ENCODE measurements at regions not wholly inside any gene's neighbourhood (a gene's known extent, or its start where the extent isn't known, plus 50 kb on each side); places are given as distances from the start of the nearest gene placed in this dataset.

DNA sequence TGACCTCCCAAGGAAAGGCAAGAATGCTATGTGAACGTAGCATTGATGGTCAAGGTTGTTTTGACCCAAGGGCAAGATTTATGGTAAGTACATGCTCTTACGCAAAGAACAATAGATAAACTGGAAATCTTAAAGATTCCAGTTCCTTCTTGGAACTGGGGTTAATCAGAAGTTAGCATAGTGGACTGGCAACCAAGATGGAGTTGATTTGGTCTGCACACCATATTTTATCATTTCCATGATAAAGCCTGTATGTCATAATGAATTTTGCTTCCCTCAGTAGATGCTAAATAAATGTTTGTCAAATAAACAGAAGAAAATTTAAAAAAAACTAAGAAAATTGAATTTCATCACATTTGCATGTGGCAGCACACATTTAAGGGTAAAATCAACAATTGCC is 242.4 kb upstream of the MEF2C start:
- DNase-seq = no peak
- Mint-ChIP-seq H3K27ac (no peak overlapping the region), H3K9me3 (peaks cover 8 to 9% of the 10 kb centered on the region in 2 donors), H3K27me3 (no peaks in the 10 kb centered on the region), H3K4me1 (no peaks in the 10 kb centered on the region), H3K4me3 (no peak overlapping the region)
- ATAC-seq = no peak

DNA sequence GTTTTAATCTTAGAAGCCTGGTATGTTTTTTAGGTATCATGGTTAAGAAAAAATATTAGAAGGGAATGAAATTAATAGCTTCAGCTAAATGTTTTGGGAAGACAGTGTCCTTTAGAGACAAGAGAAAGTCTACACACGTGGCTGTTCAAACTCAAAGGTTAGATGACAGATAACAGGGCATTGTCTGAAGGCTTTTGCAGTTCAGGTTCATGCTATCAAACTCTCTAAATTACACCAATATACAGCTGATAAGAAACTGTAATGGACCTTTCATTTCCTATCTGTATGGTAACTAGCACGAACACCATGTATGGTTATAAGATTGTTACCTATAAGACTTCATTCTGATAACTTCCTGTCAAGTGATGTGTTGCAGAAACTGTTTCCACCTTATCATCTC is 240.6 kb upstream of the MEF2C start:
- Mint-ChIP-seq H3K4me3 (no peak overlapping the region), H3K9me3 (peaks cover 8 to 9% of the 10 kb centered on the region in 2 donors), H3K27me3 (no peaks in the 10 kb centered on the region), H3K27ac (no peak overlapping the region), H3K4me1 (no peaks in the 10 kb centered on the region)
- no peak for ATAC-seq
- DNase-seq = no peak

DNA sequence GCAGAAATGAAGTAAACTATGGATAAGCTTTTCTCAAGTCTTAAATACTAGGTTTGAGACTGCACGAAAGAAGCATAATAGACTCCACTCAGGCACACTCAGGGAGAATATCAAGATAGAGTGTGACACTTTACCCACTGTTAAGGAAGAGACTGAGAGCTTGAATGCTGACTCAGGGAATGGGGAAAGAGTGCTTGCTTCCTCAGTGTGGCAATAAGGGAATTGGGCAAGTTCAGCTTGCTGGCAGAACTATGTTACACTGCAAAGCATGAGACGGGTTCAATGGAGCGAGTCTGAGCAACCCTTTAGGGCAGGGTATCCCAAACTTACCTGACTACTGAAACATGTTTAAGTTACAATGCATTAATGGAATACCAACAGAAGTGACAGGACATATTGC is 237.7 kb upstream of the MEF2C start:
- Mint-ChIP-seq H3K4me1 (no peaks in the 10 kb centered on the region), H3K27me3 (no peaks in the 10 kb centered on the region), H3K4me3 (no peak overlapping the region), H3K27ac (no peak overlapping the region), H3K9me3 (peaks cover 6 to 8% of the 10 kb centered on the region in 2 donors)
- DNase-seq (no peak), ATAC-seq (no peak)

DNA sequence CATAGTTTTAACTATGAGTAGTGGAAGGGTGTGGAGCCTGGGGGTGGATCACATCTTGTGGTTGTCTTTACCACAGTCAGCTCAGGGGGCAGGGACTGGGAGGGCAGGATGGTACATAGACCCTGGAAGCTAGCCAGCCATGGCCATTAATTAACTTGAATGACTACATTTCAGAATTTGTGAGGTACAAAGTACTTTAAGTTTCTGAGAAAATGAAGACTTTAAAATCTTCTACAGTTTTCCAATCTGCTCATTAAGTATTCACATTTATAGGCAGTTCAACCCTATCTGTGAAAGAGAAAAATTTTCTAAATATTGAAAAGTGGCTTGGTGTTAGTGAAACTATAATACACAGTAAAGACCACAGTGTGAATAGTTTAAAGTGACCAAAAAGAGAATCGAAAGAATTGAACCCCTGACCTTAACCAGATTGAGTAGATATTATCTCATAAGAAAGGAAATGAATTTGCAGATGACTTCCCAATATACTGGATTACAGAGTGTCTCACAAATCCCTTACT is 234.2 kb upstream of the MEF2C start:
- Mint-ChIP-seq H3K4me3 (no peak overlapping the region), H3K27ac (no peak overlapping the region), H3K4me1 (no peaks in the 10 kb centered on the region), H3K27me3 (no peaks in the 10 kb centered on the region), H3K9me3 (no peaks in the 10 kb centered on the region)
- no peak for ATAC-seq
- no peak for DNase-seq

DNA sequence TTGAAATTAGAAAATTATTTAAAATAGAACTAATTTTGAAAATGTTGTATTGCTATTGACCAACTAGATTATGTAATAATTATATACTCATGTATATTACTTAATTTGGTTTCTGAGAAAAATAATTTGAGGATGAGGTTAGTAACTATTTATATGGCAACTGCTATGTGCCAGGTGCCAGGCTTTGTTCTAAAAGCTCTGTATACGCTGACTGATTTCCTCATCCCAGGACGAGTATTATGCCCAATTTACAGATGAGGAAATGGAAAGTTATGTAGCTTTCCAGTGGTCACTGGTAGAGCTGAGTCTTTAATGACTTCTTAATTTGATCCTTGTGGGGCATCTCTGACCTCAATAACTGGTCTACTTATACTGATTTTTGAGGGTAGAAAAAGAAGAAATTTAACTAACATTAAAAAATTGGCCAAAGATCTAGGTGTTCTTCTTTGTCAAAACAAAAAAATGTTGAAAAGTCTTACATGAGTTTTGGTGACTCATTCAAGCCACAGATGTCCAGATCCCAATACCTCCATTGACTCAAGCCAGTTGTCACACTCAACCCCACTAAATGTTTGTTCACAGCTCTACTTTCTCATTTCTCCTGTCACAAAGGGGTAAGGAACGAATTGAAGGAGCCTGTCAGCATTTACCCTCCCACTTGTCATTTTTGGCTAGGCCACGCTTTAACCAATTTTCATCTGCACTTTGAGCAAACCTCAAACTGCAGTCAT is 228.1 kb upstream of the MEF2C start:
- no peak overlapping the region for H3K4me3 Mint-ChIP-seq
- ATAC-seq = no peak
- no peaks in the 10 kb centered on the region for H3K27me3 Mint-ChIP-seq
- no peak overlapping the region for H3K27ac Mint-ChIP-seq
- H3K4me1 Mint-ChIP-seq = no peaks in the 10 kb centered on the region
- H3K9me3 Mint-ChIP-seq = peaks cover 0 to 6% of the 10 kb centered on the region in 2 donors
- DNase-seq = no peak

DNA sequence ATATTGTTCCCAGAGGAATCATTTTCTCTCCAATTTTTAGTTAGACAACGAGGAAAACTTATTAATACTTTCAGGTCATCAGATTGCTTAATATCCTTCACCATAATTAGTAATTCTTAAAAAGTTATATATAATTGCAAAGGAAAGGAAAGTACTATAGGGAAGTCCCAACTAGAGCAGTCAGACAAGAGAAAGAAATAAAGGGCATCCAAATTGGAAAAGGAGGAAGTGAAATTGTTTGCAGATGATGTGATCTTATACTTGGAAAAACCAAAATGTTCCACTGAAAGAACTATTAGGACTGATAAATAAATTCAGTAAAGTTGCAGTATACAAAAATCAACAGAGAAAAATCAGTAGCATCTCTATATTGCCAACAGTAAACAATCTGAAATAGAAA is 223.5 kb upstream of the MEF2C start:
- DNase-seq (no peak), ATAC-seq (no peak)
- no peaks in the 10 kb centered on the region for H3K4me1 Mint-ChIP-seq
- no peak overlapping the region for H3K4me3 Mint-ChIP-seq
- H3K27ac Mint-ChIP-seq = no peak overlapping the region
- H3K9me3 Mint-ChIP-seq = peaks cover 4 to 6% of the 10 kb centered on the region in 2 donors
- H3K27me3 Mint-ChIP-seq = no peaks in the 10 kb centered on the region

DNA sequence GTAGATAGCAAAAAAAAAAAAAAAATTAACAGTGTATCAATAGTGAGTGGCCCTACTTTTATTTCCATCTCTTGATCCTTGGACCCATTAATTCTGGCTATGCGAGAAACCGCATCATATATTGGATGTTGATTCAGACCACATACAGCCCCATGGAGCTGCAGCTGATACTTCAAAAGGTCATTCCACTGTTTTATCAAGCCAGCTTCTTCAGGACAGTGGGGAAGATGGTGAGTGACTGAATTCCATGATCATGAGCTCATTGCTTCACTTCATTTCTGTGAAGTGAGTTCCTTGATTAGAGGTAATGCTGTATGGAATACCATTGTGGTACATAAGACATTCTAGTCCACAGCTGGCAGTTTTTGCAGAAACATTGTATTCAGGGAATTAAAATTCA is 222.9 kb upstream of the MEF2C start:
- DNase-seq (no peak), ATAC-seq (no peak)
- H3K4me1 Mint-ChIP-seq = no peaks in the 10 kb centered on the region
- H3K27me3 Mint-ChIP-seq = no peaks in the 10 kb centered on the region
- H3K4me3 Mint-ChIP-seq = no peak overlapping the region
- H3K27ac Mint-ChIP-seq = no peak overlapping the region
- H3K9me3 Mint-ChIP-seq = peaks cover 4 to 6% of the 10 kb centered on the region in 2 donors

DNA sequence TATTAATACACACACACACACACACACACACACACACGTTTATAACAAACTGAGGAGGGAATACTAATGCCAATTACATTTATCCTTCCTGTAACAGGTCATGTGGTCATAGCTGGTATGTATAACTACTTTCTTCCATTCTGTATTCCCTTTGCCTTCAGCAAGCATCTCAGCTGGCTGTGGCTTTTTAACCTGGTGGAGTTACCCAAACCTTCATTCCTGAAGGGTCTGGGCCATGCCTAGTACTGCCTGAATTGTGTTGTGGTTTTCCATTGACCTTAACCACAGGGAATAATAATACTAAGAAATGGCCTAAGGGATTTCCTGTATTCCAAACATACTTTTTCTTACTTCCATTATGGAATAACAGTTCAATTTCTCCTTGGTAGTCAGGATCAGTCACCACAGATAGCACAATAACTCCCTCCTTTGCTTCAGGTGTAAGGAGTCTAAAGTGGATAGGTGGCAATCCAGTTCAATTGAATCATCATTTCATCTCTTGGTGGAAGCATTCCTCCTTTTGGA is 222.2 kb upstream of the MEF2C start:
- H3K27me3 Mint-ChIP-seq = no peaks in the 10 kb centered on the region
- H3K4me1 Mint-ChIP-seq = no peaks in the 10 kb centered on the region
- H3K27ac Mint-ChIP-seq = no peak overlapping the region
- DNase-seq (no peak), ATAC-seq (no peak)
- peaks cover 4 to 6% of the 10 kb centered on the region in 2 donors for H3K9me3 Mint-ChIP-seq
- H3K4me3 Mint-ChIP-seq = no peak overlapping the region

DNA sequence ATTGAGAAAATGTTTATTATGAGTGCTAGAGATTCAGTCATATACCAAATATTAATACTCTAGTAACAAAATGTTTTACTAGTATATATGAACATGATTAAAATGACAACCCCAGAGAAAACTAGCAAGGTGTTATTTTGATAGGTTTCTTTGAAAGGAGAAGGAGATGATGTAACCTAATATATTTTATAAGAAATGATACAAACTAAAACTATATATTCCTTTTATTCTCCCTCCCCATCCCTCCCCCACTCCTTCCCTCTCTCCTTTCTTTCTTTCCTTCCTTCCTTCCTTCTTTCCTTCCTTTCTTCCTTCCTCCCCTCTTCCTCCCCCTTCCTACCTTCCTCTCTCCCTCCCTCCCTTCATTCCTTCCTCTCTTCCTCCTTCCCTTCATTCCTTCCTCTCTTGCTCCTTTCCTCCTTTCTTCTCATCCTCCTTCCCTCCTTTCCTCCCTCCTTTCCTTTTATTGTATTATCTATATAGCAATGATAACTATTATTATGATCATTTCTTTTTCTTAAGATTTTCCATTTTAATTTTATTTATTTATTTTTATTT is 215.3 kb upstream of the MEF2C start:
- H3K4me1 Mint-ChIP-seq = no peaks in the 10 kb centered on the region
- ATAC-seq (no peak), DNase-seq (no peak)
- peaks cover 7% of the 10 kb centered on the region in 2 donors for H3K9me3 Mint-ChIP-seq
- H3K4me3 Mint-ChIP-seq = no peak overlapping the region
- no peak overlapping the region for H3K27ac Mint-ChIP-seq
- no peaks in the 10 kb centered on the region for H3K27me3 Mint-ChIP-seq

DNA sequence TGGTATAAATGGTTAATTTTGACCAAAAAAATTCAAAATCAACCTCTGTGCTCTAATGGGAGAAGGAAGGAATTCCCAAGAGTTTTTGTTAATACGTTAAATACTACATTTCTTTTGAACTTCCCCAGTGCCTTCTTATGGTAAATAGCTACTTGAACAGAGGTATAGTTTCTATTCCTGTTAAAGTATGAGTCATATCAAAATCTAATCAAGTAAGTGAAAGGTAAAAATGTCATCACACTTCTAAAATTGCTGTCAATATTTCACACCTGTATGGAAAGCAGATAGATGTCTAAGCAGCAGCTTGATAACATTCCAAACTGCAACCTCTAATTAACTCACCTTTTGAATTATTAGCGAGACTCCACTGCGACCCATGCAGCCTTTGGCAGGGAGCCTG is 214.1 kb upstream of the MEF2C start:
- no peak overlapping the region for H3K4me3 Mint-ChIP-seq
- ATAC-seq (no peak), DNase-seq (no peak)
- H3K27me3 Mint-ChIP-seq = no peaks in the 10 kb centered on the region
- peaks cover 7% of the 10 kb centered on the region in 2 donors for H3K9me3 Mint-ChIP-seq
- H3K27ac Mint-ChIP-seq = no peak overlapping the region
- no peaks in the 10 kb centered on the region for H3K4me1 Mint-ChIP-seq

DNA sequence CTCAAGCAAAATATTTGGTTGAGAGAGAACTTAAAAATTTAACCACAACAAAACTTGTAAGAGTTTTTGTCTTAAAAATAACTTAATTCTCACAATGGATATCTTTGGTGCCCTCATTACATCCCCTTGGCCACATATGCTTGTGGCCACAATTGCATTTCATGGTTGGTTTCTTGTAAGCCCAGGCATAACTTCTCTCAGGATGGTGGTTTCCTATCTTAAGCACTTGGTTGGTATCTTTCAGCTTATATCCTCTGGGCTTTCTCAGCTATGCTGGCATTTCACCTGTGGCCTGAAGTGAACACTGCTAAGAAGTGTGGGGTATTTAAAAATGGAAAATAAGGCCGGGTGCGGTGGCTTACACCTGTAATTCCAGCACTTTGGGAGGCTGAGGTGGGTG is 212.4 kb upstream of the MEF2C start:
- no peaks in the 10 kb centered on the region for H3K4me1 Mint-ChIP-seq
- peaks cover 3 to 7% of the 10 kb centered on the region in 2 donors for H3K9me3 Mint-ChIP-seq
- H3K27ac Mint-ChIP-seq = no peak overlapping the region

DNA sequence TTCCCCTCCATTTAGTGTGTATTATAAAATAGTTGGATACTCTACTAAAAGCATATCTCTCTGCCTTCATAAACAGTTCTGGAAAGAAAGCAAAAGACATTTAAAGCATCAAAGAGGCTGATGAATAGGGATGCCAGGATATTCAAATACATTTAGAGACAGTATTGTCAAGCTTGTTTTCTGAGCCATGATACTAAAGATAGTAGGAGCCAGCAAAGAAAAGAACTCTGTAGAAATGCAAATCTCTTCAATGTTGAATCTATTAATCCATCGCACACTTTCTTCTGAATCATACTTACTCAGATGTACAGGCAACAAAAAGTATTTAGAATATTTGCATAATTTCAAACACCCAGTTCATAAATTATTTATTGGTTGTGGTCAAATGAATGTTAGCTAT is 207.1 kb upstream of the MEF2C start:
- H3K4me1 Mint-ChIP-seq = no peaks in the 10 kb centered on the region
- H3K9me3 Mint-ChIP-seq = no peaks in the 10 kb centered on the region
- H3K27ac Mint-ChIP-seq = no peak overlapping the region
- ATAC-seq (no peak), DNase-seq (no peak)
- H3K4me3 Mint-ChIP-seq = no peak overlapping the region
- no peaks in the 10 kb centered on the region for H3K27me3 Mint-ChIP-seq

More for the DNA sequence above, 212.4 kb upstream of the MEF2C start:
- no peak for ATAC-seq
- Mint-ChIP-seq H3K4me3 (no peak overlapping the region), H3K27me3 (no peaks in the 10 kb centered on the region)
- DNase-seq = no peak

DNA sequence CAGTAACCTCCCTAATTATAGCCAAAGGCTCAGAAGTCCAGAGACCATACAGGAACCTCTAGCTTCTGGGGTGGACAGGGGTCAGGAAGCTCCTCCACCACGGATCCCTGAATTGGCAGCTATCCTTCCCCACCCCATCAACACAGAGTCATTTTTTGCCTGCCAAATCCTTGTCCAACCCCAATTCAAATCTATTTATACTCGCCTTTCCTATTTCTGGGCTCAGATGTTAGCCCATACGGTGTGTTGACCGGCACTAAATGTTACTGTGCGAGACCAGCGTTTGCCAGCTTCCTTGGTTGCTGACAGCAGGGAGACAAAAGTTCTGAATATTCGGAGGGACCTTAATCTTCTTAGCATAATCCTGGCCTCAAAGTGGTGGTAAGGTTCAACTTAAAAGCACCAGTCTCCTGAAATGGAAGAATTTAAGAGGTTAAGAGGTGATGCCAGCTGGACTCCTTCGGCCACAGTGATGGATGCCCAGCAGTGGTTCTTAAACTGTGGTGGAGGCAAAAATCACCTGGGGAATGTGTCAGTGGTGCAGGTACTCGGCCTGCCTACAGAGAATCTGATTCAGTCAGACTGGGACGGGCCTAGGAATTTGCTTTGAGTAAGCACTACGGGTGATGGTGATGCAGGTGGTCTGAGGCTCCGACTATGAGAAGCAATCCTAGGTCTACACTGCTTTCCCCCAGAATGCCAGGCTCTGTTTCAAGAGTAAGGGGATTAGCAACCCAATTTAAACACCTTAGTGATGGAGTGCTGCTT is 204.8 kb upstream of the MEF2C start:
- Mint-ChIP-seq H3K27me3 (no peaks in the 10 kb centered on the region), H3K4me1 (no peaks in the 10 kb centered on the region), H3K27ac (no peak overlapping the region), H3K4me3 (no peak overlapping the region), H3K9me3 (no peaks in the 10 kb centered on the region)
- DNase-seq (no peak), ATAC-seq (no peak)

DNA sequence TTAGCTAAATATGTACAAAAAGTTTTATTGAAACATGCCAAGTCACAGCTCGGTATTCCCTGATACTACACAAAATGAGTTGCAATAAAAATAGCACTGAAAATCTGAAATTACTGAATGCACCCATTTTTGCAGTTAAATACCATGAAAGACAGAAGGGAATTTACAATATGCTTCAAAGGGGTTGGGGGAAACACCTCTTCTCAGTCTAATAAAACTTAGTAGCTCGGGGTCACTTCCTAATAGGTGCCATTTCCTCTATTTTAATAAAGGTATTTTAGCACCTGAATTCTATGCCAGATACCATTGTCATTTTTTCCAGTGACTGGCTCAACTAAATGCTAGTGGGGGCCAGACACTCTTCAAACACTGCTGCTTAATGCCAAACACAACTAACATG is 204.1 kb upstream of the MEF2C start:
- no peak for DNase-seq
- Mint-ChIP-seq H3K9me3 (no peaks in the 10 kb centered on the region), H3K27me3 (no peaks in the 10 kb centered on the region), H3K4me3 (no peak overlapping the region), H3K27ac (no peak overlapping the region), H3K4me1 (no peaks in the 10 kb centered on the region)
- no peak for ATAC-seq

DNA sequence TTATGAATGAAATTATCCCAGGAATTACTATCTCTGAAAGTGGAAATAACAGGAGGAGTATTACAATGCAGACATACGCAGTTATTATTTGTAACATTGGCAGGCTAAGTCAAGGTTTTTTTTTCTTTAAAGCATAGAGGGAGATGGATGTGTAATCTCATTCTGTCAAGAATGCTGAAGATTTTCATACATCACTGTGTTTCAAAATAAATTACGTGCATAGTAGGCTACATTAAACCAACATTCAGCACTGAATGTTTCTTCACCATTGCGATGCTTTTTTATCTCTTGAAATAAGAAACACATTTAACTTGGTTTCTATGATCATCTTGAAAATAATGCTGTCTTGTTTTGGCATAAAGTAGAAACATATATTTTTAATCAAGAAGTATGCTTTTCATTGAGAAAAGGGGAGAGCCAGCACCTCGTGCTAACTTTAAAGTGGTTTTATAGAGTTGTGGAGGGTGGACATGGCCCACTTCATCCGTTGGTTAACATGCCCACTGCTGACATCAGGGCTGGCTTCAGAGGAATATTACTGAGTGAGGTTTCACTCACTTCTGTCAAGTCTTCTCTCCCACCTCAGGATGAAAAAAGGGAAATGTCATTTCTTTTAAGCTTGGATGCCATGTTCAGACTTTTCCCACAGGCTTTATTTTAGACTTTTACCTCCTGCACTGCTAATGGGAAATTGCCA is 203.6 kb upstream of the MEF2C start:
- DNase-seq (no peak), ATAC-seq (no peak)
- no peaks in the 10 kb centered on the region for H3K27me3 Mint-ChIP-seq
- no peaks in the 10 kb centered on the region for H3K4me1 Mint-ChIP-seq
- no peaks in the 10 kb centered on the region for H3K9me3 Mint-ChIP-seq
- H3K4me3 Mint-ChIP-seq = no peak overlapping the region
- no peak overlapping the region for H3K27ac Mint-ChIP-seq

All from stimulated activated naive CD8-positive, alpha-beta T cell treated with anti-CD3 and anti-CD28 coated beads, Interleukin-15, amount 100 ng/mL, for 72 hours (primary cell).